Glutamatergic neuron (in vitro differentiated cells): ENCODE measurements at regions not wholly inside any gene's neighbourhood (a gene's known extent, or its start where the extent isn't known, plus 50 kb on each side); places are given as distances from the start of the nearest gene placed in this dataset.

Experiments used
- DNase-seq: peaks from one replicate; pipeline ENCODE4 v3.0.0; 2022
- H3K27ac Mint-ChIP-seq: one replicate; pipeline ENCODE4 v1.8.0; 2020; ENCODE audit warnings: mild to moderate bottlenecking, mixed read lengths, inconsistent platforms; ENCODE audit not compliant: unreplicated experiment
- H3K27me3 Mint-ChIP-seq: one replicate; pipeline ENCODE4 v1.8.0; 2020; ENCODE audit warnings: mild to moderate bottlenecking, moderate library complexity, mixed read lengths, inconsistent platforms; ENCODE audit not compliant: unreplicated experiment
- H3K36me3 Mint-ChIP-seq: one replicate; pipeline ENCODE4 v1.8.0; 2020; ENCODE audit warnings: mild to moderate bottlenecking, mixed read lengths, inconsistent platforms; ENCODE audit not compliant: unreplicated experiment
- H3K4me1 Mint-ChIP-seq: one replicate; pipeline ENCODE4 v1.8.0; 2020; ENCODE audit warnings: mild to moderate bottlenecking, low read depth, mixed read lengths, inconsistent platforms; ENCODE audit not compliant: unreplicated experiment
- H3K4me3 Mint-ChIP-seq: one replicate; pipeline ENCODE4 v1.8.0; 2020; ENCODE audit warnings: mild to moderate bottlenecking, mixed read lengths, inconsistent platforms; ENCODE audit not compliant: unreplicated experiment
- H3K9me3 Mint-ChIP-seq: one replicate; pipeline ENCODE4 v1.8.0; 2020; ENCODE audit warnings: mild to moderate bottlenecking, moderate library complexity, mixed read lengths, inconsistent platforms; ENCODE audit not compliant: unreplicated experiment
- TF ChIP-seq, protein P1 (sequence below): fragments of 200-600 bp; sonication (generic); IDR thresholded peaks from one replicate; pipeline ENCODE4 v1.5.0; 2021; ENCODE audit not compliant: partially characterized antibody, unreplicated experiment

DNA sequence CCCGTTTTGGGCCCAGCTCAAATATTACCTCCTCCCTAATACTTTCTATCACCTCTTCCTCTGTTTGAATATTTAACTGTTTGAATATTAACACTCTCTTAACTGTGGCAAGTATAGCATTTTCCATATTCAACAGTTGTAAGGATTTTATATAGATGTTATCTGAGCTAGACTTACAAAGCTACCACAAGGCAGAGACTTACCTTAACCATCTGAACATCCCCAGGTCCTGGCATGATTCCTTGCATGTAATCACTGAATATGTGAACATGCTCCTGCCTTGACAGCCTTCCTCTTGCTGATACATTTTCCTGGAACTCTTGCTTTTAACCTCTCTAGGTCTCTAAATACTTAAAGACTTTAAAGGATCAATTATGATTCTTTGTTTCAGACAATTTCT lies 182.4 kb downstream of the MCHR2 start:
- DNase-seq, result no peak
- TF ChIP-seq, protein P1, sequence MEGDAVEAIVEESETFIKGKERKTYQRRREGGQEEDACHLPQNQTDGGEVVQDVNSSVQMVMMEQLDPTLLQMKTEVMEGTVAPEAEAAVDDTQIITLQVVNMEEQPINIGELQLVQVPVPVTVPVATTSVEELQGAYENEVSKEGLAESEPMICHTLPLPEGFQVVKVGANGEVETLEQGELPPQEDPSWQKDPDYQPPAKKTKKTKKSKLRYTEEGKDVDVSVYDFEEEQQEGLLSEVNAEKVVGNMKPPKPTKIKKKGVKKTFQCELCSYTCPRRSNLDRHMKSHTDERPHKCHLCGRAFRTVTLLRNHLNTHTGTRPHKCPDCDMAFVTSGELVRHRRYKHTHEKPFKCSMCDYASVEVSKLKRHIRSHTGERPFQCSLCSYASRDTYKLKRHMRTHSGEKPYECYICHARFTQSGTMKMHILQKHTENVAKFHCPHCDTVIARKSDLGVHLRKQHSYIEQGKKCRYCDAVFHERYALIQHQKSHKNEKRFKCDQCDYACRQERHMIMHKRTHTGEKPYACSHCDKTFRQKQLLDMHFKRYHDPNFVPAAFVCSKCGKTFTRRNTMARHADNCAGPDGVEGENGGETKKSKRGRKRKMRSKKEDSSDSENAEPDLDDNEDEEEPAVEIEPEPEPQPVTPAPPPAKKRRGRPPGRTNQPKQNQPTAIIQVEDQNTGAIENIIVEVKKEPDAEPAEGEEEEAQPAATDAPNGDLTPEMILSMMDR, result no peak
- no peak overlapping the region for H3K27ac Mint-ChIP-seq

DNA sequence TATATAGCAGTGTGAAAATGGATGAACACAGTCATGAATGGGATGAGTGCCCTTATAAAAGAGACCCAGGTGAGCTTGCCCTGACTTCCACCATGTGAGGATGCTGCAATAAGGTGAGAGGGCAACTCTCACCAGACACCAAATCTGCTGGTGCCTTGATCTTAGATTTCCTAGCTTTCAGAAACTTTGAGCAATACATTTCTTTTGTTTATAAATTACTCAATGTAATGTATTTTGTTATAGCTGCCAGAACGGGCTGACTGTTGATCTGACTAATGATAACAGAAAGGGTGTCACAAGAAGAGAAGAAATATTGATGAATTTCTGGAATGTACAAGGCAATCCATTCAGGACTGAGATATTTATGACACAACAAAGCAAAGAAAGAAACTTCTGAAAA lies 180.5 kb downstream of the MCHR2 start:
- Mint-ChIP-seq H3K9me3 (no peaks in the 10 kb centered on the region), H3K36me3 (no peaks in the 10 kb centered on the region), H3K27me3 (no peaks in the 10 kb centered on the region), H3K4me3 (no peak overlapping the region), H3K4me1 (no peaks in the 10 kb centered on the region), H3K27ac (no peak overlapping the region)
- TF ChIP-seq, protein P1, result no peak
- no peak for DNase-seq

More for the DNA sequence above, 182.4 kb downstream of the MCHR2 start:
- Mint-ChIP-seq H3K27me3 (no peaks in the 10 kb centered on the region), H3K4me1 (no peaks in the 10 kb centered on the region), H3K9me3 (no peaks in the 10 kb centered on the region), H3K36me3 (no peaks in the 10 kb centered on the region), H3K4me3 (no peak overlapping the region)

DNA sequence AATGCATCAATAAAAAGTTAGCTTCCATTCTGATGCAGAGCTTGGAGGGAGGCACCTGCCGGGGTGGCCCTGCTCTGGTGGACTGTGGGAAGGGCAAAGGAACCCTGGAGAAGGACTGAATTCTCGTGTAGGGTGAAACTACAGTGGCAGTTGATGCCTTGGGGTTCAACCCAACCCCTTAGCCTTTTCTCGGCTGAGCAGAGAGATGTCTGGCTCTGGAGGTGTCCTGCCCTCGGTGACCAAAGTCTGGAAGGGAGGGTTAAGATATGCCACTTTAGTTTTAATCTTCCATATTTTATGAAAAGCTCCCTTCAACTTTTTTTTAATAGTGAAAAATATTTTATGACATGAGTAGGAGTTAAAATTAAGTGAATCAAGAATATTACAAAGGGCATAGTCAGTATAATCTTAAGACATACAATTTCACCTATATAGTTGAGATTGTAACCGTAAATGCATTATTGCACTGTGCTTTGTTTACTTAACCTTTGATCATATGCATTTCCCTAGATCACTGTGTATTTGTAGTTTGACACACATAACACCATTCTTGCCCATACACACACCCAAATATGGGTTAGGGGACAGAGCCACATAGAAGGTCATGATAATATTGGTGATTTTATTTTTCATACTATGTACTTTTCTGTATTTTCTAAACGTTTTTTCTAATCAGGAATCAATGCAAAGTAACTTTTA lies 179.6 kb downstream of the MCHR2 start:
- TF ChIP-seq, protein P1, result no peak
- H3K9me3 Mint-ChIP-seq, result peaks cover 1% of the 10 kb centered on the region
- no peak overlapping the region for H3K27ac Mint-ChIP-seq
- H3K36me3 Mint-ChIP-seq, result no peaks in the 10 kb centered on the region
- H3K27me3 Mint-ChIP-seq, result no peaks in the 10 kb centered on the region
- no peaks in the 10 kb centered on the region for H3K4me1 Mint-ChIP-seq
- no peak overlapping the region for H3K4me3 Mint-ChIP-seq
- DNase-seq, result no peak

DNA sequence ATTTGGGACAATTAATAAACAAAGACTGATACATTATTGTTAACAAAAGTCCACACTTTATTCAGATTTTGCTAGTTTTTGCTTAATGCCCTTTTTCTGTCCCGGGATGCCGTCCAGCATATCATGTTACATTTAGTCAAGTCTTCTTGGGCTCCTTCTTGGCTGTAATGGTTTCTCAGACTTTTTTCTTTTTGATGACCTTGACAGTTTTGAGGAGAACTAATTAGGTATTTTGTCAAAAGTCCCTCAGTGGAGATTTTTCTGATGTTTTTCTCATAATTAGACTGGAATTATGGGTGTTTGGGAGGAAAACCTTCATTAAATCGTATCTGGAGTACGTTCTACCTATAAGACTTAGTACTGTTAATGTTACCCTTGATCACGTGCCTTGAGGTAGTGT lies 177.2 kb downstream of the MCHR2 start:
- H3K27me3 Mint-ChIP-seq, result no peaks in the 10 kb centered on the region
- TF ChIP-seq, protein P1, result no peak
- DNase-seq, result no peak
- no peak overlapping the region for H3K4me3 Mint-ChIP-seq
- H3K36me3 Mint-ChIP-seq, result no peaks in the 10 kb centered on the region
- H3K9me3 Mint-ChIP-seq, result peaks cover 2% of the 10 kb centered on the region
- H3K4me1 Mint-ChIP-seq, result no peaks in the 10 kb centered on the region
- H3K27ac Mint-ChIP-seq, result no peak overlapping the region

DNA sequence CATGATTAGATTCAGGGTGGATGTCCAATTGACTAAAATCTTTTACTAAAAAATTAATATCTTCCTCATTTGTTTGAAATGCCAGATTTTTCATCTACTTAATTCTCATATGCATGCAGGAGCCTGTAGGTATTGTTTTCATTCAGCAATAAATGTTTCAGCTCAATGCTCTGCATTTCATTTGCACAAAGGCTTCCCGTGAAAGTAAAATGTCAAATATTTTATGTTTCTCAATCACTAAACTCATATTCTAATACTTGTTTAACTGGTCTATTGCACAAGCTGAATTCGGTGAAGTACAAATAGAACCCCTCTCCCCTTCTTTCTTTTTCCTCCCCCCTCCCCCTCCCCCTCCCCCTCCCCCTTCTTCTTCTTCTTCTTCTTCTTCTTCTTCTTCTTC lies 175.9 kb downstream of the MCHR2 start:
- peaks cover 7% of the 10 kb centered on the region for H3K4me1 Mint-ChIP-seq
- H3K27ac Mint-ChIP-seq, result no peak overlapping the region
- H3K36me3 Mint-ChIP-seq, result no peaks in the 10 kb centered on the region
- no peak overlapping the region for H3K4me3 Mint-ChIP-seq
- H3K27me3 Mint-ChIP-seq, result peaks cover 1% of the 10 kb centered on the region
- no peak for DNase-seq
- TF ChIP-seq, protein P1, result no peak
- H3K9me3 Mint-ChIP-seq, result peaks cover 2% of the 10 kb centered on the region
